Gastrocnemius medialis (tissue), 4 donors: ENCODE measurements at regions not wholly inside any gene's neighbourhood (a gene's known extent, or its start where the extent isn't known, plus 50 kb on each side); places are given as distances from the start of the nearest gene placed in this dataset.

ENCODE experiments used
- POLR2A ChIP-seq, 2 donors: fragments of 450-650 bp; IDR thresholded peaks; one replicate each; pipeline ENCODE4 v1.6.1; 2017; ENCODE audit warnings: antibody characterized with exemption in 2 of 2, mild to moderate bottlenecking in 2 of 2, moderate library complexity in 2 of 2
- TF ChIP-seq, protein P1 (sequence below), 5 experiments: fragments of 450-650 bp in 3 of 5; fragments of 200-600 bp in 2 of 5; sonication (generic) in 2 of 5; IDR thresholded peaks in 4 of 5; conservative IDR thresholded peaks in 1 of 5; 1 replicate in 4 of 5; 2 replicates in 1 of 5; pipeline ENCODE4 v1.5.1; 2016 to 2019; ENCODE audit warnings: antibody characterized with exemption in 5 of 5, mild to moderate bottlenecking in 3 of 5, moderate library complexity in 3 of 5

DNA sequence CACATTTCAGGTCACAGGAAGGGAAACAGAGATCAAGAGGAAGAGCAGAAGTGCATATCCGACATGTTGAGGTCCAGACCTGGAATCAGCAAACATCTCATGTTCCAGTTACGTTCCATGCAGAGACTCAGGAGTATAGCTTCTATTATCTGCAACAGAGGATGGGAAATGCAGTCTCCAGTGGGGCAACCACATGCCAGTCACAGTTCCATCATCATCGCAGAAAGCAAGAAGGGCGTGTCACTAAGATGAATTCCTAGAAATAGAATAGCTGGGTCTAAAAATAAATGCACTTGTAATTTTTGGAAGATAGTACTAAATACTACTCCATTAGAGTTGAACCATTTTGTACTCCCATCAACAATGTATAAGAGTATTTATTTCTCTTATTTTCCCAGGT is 133.2 kb upstream of the MDFIC start:
- TF ChIP-seq, protein P1, sequence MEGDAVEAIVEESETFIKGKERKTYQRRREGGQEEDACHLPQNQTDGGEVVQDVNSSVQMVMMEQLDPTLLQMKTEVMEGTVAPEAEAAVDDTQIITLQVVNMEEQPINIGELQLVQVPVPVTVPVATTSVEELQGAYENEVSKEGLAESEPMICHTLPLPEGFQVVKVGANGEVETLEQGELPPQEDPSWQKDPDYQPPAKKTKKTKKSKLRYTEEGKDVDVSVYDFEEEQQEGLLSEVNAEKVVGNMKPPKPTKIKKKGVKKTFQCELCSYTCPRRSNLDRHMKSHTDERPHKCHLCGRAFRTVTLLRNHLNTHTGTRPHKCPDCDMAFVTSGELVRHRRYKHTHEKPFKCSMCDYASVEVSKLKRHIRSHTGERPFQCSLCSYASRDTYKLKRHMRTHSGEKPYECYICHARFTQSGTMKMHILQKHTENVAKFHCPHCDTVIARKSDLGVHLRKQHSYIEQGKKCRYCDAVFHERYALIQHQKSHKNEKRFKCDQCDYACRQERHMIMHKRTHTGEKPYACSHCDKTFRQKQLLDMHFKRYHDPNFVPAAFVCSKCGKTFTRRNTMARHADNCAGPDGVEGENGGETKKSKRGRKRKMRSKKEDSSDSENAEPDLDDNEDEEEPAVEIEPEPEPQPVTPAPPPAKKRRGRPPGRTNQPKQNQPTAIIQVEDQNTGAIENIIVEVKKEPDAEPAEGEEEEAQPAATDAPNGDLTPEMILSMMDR (IDR thresholded peaks at IDR 0.05 in 4 of 5, conservative IDR thresholded peaks at IDR 0.05 in 1 of 5): no peak
- no peak for TF ChIP-seq POLR2A (IDR thresholded peaks at IDR 0.05)
